Midbrain (tissue), 1 donor: ENCODE measurements at regions not wholly inside any gene's neighbourhood (a gene's known extent, or its start where the extent isn't known, plus 50 kb on each side); places are given as distances from the start of the nearest gene placed in this dataset.

ENCODE experiments used
- DNase-seq: peaks from one replicate; lab custom pipeline; 2025; lab: John Stamatoyannopoulos, UW

- no peak for DNase-seq
Measured at GRCh38 chr5:93929131-93929530, 187.7 kb upstream of the POU5F2 start.

- no peak for DNase-seq
Measured at GRCh38 chr5:93926831-93927620, 185.6 kb upstream of the POU5F2 start.

GRCh38 chr5:93925321-93925720, 183.9 kb upstream of the POU5F2 start:
- DNase-seq = no peak

- DNase-seq = no peak
Measured at GRCh38 chr5:93924628-93925027, 183.2 kb upstream of the POU5F2 start.

GRCh38 chr5:93922551-93922950, 181.2 kb upstream of the POU5F2 start:
- DNase-seq = no peak

GRCh38 chr5:93921001-93921400, 179.6 kb upstream of the POU5F2 start:
- no peak for DNase-seq

GRCh38 chr5:93916872-93917271, 175.5 kb upstream of the POU5F2 start:
- no peak for DNase-seq

- peak; percentile 57 for DNase-seq
Measured at GRCh38 chr5:93915142-93915553, 173.7 kb upstream of the POU5F2 start.

GRCh38 chr5:93911609-93912008, 170.2 kb upstream of the POU5F2 start:
- peak; percentile 0 for DNase-seq

GRCh38 chr5:93909356-93909755, 168.0 kb upstream of the POU5F2 start:
- no peak for DNase-seq

- no peak for DNase-seq
Measured at GRCh38 chr5:93904917-93905316, 163.5 kb upstream of the POU5F2 start.

- no peak for DNase-seq
Measured at GRCh38 chr5:93902288-93902687, 160.9 kb upstream of the POU5F2 start.

GRCh38 chr5:93899026-93899600, 157.7 kb upstream of the POU5F2 start:
- no peak for DNase-seq

GRCh38 chr5:93894601-93895354, 153.4 kb upstream of the POU5F2 start:
- DNase-seq = peak; percentile 33

- DNase-seq = no peak
Measured at GRCh38 chr5:93893075-93893474, 151.7 kb upstream of the POU5F2 start.

- no peak for DNase-seq
Measured at GRCh38 chr5:93892481-93892880, 151.1 kb upstream of the POU5F2 start.

- no peak for DNase-seq
Measured at GRCh38 chr5:93891491-93892480, 150.4 kb upstream of the POU5F2 start.

GRCh38 chr5:93890657-93891056, 149.3 kb upstream of the POU5F2 start:
- no peak for DNase-seq

- DNase-seq = no peak
Measured at GRCh38 chr5:93887678-93888077, 146.3 kb upstream of the POU5F2 start.

GRCh38 chr5:93886917-93887361, 145.5 kb upstream of the POU5F2 start:
- DNase-seq = no peak

- no peak for DNase-seq
Measured at GRCh38 chr5:93886098-93886806, 144.9 kb upstream of the POU5F2 start.
